PFSK-1 (cell line): ENCODE measurements at regions not wholly inside any gene's neighbourhood (a gene's known extent, or its start where the extent isn't known, plus 50 kb on each side); places are given as distances from the start of the nearest gene placed in this dataset.

ENCODE experiments used
- FOXP2 ChIP-seq: optimal IDR thresholded peaks from 2 replicates; pipeline ENCODE3; 2011; ENCODE audit warnings: borderline replicate concordance, control low read depth, inconsistent platforms; ENCODE audit not compliant: insufficient read depth; ENCODE audit errors: extremely low read length, extremely low read depth
- POLR2AphosphoS5 ChIP-seq: IDR thresholded peaks from 2 replicates; pipeline ENCODE4 v1.6.1; 2012; ENCODE audit warnings: low read depth, mild to moderate bottlenecking, control low read depth, low read length, moderate library complexity
- SIN3A ChIP-seq: IDR thresholded peaks from 2 replicates; pipeline ENCODE4 v1.6.1; 2012; ENCODE audit warnings: mild to moderate bottlenecking, low read length, moderate library complexity, borderline replicate concordance; ENCODE audit not compliant: insufficient read depth
- TAF1 ChIP-seq: IDR thresholded peaks from 2 replicates; pipeline ENCODE4 v1.6.1; 2012; ENCODE audit warnings: low read length, control low read depth, borderline replicate concordance; ENCODE audit not compliant: insufficient read depth
- TF ChIP-seq, protein P1 (sequence below), 2 experiments: IDR thresholded peaks; 2 replicates each; pipeline versions ENCODE4 v1.6.1 to v1.8.0; 2011 to 2012; ENCODE audit warnings: low read depth in 2 of 2, low read length in 2 of 2, control low read depth in 1 of 2, inconsistent platforms in 1 of 2, mild to moderate bottlenecking in 1 of 2, moderate library complexity in 1 of 2; ENCODE audit not compliant: insufficient read depth in 1 of 2

DNA sequence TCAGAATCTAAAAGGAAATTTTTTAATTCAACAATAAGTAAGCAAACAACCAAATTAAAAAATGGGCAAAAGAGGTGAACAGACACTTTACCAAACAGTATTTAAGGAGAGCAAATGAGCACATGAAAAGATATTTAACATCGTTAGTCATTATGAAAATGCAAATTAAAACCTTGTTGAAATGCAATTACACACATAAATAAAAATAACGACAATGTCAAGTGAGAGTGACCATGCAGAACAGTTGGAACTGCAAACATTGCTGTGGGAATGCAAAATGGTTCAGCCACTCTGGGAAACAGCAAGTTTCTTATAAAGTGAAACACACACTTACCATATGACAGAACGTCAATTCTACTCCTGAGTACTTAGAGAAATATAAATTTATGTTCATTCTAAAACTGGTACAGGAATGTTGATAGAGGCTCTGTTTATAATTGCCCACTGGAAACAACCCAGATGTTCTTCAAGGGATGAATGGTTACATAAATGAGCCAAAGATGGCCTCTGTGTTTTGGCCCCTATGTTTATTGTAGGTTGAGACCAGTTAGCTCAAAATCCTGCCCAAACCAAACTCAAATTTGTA lies 678.1 kb downstream of the UQCRFS1 start:
- TF ChIP-seq SIN3A (no peak), POLR2AphosphoS5 (no peak), TAF1 (no peak), FOXP2 (no peak)
- TF ChIP-seq, protein P1, sequence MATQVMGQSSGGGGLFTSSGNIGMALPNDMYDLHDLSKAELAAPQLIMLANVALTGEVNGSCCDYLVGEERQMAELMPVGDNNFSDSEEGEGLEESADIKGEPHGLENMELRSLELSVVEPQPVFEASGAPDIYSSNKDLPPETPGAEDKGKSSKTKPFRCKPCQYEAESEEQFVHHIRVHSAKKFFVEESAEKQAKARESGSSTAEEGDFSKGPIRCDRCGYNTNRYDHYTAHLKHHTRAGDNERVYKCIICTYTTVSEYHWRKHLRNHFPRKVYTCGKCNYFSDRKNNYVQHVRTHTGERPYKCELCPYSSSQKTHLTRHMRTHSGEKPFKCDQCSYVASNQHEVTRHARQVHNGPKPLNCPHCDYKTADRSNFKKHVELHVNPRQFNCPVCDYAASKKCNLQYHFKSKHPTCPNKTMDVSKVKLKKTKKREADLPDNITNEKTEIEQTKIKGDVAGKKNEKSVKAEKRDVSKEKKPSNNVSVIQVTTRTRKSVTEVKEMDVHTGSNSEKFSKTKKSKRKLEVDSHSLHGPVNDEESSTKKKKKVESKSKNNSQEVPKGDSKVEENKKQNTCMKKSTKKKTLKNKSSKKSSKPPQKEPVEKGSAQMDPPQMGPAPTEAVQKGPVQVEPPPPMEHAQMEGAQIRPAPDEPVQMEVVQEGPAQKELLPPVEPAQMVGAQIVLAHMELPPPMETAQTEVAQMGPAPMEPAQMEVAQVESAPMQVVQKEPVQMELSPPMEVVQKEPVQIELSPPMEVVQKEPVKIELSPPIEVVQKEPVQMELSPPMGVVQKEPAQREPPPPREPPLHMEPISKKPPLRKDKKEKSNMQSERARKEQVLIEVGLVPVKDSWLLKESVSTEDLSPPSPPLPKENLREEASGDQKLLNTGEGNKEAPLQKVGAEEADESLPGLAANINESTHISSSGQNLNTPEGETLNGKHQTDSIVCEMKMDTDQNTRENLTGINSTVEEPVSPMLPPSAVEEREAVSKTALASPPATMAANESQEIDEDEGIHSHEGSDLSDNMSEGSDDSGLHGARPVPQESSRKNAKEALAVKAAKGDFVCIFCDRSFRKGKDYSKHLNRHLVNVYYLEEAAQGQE (IDR thresholded peaks at IDR 0.05; ENCODE audit: insufficient read depth in 1 of 2, low read depth in 2 of 2, low read length in 2 of 2): no peak

DNA sequence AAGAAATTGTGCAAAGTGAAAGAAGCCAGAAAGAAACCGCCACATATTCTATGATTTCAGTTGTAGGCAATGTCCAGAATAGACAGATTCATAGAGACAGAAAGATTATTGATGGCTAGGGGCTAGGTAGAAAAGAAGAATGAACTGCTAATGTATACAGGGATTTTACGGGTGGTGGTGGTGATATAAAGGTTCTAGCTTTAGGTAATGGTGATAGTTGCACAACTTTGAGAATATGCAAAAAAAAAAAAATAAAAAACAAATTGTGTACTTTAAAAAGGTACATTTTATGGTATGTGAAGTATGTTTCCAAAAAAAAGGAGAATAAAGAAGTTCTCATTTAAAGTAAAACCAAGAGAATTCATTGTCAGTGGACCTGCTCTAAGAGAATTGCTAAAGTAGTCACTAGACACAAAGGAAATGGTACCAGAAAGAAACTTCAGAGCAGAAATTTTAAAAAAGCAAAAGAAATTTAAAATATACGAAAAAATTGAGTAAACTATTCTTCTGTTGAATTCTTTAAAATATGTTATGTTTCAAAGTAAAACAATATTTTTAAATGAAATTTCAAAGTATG lies 680.1 kb downstream of the UQCRFS1 start:
- TF ChIP-seq, protein P1 (IDR thresholded peaks at IDR 0.05; ENCODE audit: insufficient read depth in 1 of 2, low read depth in 2 of 2, low read length in 2 of 2): no peak
- TF ChIP-seq POLR2AphosphoS5: no peak
- no peak for TF ChIP-seq SIN3A

DNA sequence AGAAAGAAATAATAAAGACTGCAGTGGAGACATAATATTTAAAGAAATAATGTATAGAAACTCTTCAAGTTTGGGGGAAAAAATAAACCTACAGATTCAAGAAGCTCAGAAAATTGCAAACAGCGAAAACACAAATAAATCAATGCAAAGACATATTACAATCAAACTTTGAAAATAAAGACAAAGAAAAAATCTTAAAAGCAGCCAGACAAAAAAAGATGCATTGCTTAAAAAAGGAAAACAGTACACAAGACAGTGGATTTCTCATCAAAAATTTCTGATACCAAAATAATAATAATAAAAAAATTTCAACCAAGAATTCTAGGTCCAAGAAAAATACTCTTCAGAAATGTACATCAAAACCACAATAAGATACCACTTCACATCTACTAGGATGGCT lies 681.0 kb downstream of the UQCRFS1 start:
- TF ChIP-seq TAF1 (no peak), SIN3A (no peak)

DNA sequence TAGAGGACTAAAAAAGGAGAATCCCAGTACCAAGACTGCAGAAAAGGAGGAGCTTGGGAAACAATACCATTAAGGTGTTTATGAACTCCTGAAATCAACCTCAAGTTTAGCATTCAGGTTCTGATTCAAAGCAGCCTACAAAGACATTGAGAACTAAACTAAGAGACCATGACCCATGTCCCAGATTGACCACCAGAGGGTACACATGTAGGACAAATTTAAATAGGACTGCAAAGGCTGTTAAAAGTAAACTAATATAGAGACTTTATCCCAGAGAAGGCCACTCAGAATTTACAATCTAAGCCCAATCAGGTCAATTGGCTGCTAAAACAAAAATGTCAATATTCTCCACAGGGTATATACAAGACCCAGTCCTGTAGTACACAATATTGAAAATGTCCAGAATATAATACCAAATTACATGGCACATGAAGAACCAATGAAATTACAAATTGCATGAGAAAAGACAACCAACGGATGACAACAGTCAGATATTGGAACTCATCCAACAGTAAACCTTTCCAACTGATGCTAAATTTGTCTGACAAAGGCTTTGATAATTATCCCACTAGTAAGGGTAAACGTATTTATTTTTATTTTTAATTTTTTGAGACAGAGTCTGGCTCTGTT lies 682.4 kb downstream of the UQCRFS1 start:
- TF ChIP-seq POLR2AphosphoS5 (no peak), TAF1 (no peak), SIN3A (no peak)

DNA sequence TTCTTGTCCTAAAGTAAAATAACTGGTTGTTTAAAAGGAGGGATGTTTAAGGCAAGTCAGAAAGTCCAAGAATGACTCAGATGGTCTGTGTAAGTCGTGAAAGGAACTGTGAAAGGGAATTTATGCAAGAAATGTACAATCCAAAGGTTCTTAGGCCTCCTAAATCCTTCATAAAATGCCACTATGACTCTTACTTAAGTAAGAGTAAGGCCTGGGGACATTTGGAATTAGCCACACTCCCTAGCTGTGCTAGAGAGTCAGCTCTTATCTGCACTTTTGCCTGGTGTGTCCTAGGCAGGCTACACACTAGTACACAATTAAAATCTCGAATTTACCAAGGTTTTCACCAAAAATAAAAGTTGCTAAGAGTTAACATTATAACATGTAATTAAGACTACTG lies 686.9 kb downstream of the UQCRFS1 start:
- no peak for TF ChIP-seq SIN3A
- no peak for TF ChIP-seq POLR2AphosphoS5
- no peak for TF ChIP-seq FOXP2
- TF ChIP-seq, protein P1 (IDR thresholded peaks at IDR 0.05; ENCODE audit: insufficient read depth in 1 of 2, low read depth in 2 of 2, low read length in 2 of 2): no peak
- TF ChIP-seq TAF1: no peak

DNA sequence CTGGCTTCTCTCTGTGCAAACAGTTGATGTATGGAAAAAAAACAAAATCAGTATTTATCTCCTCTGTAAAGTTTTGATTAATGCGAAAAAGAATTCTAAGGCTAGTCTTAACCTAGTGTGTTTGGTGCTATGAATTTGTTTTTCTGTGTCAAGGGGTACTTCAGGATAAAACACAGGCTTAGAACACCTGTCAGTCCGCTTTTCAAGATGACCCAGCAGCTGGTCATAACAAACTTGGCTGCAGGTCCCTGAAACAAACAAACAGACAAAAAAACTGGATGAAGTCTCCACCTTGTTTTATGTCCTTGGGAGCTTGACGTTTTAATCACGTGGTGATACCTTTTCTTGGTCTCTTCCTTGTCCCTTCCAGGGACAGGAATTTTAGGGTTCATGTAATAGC lies 689.3 kb downstream of the UQCRFS1 start:
- no peak for TF ChIP-seq TAF1
- TF ChIP-seq, protein P1 (IDR thresholded peaks at IDR 0.05; ENCODE audit: insufficient read depth in 1 of 2, low read depth in 2 of 2, low read length in 2 of 2): no peak
- TF ChIP-seq SIN3A: no peak
- no peak for TF ChIP-seq POLR2AphosphoS5
- no peak for TF ChIP-seq FOXP2
